ENCODE measurements at regions not wholly inside any gene's neighbourhood (a gene's known extent, or its start where the extent isn't known, plus 50 kb on each side); places are given as distances from the start of the nearest gene placed in this dataset.

DNA sequence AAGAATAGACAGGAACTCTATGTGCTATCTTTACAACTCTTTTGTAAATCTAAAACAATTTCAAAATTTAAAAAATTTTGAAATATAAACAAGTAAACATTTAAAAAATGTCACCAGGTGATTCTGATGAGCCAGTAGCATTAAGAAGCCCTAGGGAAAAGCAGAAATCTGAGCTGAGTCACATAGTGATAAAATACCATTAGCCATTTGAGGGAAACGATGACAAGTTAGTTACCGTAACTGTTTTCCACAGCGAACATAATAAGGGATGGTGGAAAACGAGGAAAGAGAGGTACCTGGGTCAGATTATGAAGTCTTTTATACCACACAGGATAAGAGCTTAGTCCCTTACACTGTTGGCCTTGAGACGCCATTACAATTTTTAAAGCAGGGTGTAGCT lies 55.5 kb downstream of the PRR15 start:
- DNase-seq (ENCODE audit: low read depth): no peak
- TF ChIP-seq, protein P1, sequence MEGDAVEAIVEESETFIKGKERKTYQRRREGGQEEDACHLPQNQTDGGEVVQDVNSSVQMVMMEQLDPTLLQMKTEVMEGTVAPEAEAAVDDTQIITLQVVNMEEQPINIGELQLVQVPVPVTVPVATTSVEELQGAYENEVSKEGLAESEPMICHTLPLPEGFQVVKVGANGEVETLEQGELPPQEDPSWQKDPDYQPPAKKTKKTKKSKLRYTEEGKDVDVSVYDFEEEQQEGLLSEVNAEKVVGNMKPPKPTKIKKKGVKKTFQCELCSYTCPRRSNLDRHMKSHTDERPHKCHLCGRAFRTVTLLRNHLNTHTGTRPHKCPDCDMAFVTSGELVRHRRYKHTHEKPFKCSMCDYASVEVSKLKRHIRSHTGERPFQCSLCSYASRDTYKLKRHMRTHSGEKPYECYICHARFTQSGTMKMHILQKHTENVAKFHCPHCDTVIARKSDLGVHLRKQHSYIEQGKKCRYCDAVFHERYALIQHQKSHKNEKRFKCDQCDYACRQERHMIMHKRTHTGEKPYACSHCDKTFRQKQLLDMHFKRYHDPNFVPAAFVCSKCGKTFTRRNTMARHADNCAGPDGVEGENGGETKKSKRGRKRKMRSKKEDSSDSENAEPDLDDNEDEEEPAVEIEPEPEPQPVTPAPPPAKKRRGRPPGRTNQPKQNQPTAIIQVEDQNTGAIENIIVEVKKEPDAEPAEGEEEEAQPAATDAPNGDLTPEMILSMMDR (conservative IDR thresholded peaks at IDR 0.05; ENCODE audit: low read depth, low read length): no peak

DNA sequence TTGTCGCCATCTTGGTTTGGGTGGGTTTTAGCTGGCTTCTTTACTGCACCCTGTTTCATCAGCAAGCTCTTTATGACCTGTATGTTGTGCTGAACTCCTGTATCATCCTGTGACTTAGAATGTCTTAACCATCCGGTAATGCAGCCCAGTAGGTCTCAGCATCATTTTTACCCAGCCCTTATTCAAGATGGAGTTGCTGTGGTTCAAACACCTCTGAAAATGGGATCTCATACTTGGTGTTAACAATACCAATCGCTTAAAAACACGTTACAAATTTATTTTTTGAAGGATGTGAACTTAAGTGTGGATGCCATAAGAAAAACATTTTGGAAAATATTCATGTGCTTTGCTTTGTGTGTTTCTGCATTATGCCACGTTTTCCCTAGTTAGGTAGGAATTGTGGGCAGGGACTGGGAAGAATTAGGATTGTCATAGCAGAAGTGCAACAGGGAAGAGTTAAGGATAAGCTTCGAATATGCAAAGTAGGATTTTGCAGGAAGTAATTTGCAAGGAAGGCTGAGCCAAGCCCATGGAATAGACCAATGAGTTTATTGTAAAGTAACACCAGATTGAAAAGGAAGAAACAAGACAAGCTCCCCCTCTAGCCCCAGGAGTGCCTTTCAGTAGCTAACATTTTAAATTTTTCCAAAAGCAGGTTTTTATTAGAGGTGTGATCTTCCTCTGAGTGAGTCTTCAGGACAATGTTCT lies 56.4 kb downstream of the PRR15 start:
- H3K4me3 ChIP-seq (ENCODE audit: low read length): no peak overlapping the region
- TF ChIP-seq, protein P1 (conservative IDR thresholded peaks at IDR 0.05; ENCODE audit: low read depth, low read length): no peak
- DNase-seq (ENCODE audit: low read depth): no peak

More for the DNA sequence above, 55.5 kb downstream of the PRR15 start:
- H3K4me3 ChIP-seq (ENCODE audit: low read length): no peak overlapping the region

DNA sequence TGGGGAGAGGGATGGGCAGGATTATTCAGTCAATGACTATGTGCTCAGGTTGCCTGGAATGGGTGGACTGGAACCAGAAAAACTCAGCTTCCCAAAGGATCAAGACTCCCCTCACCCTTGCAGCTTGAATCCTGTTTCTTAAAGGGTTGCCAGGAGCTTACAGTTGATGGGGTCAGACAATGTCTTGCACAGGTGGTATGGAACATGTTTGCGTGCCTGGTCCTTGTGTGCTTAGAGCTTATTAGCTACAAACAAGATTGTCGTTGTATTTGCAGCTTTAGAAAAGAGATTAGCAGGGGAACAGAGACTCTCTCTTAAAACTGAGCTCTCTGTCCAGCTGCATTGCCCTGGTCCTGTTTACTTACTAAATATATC lies 56.9 kb downstream of the PRR15 start:
- no peak overlapping the region for H3K4me3 ChIP-seq (ENCODE audit: low read length)
- no peak for DNase-seq (ENCODE audit: low read depth)
- TF ChIP-seq, protein P1 (conservative IDR thresholded peaks at IDR 0.05; ENCODE audit: low read depth, low read length): no peak

DNA sequence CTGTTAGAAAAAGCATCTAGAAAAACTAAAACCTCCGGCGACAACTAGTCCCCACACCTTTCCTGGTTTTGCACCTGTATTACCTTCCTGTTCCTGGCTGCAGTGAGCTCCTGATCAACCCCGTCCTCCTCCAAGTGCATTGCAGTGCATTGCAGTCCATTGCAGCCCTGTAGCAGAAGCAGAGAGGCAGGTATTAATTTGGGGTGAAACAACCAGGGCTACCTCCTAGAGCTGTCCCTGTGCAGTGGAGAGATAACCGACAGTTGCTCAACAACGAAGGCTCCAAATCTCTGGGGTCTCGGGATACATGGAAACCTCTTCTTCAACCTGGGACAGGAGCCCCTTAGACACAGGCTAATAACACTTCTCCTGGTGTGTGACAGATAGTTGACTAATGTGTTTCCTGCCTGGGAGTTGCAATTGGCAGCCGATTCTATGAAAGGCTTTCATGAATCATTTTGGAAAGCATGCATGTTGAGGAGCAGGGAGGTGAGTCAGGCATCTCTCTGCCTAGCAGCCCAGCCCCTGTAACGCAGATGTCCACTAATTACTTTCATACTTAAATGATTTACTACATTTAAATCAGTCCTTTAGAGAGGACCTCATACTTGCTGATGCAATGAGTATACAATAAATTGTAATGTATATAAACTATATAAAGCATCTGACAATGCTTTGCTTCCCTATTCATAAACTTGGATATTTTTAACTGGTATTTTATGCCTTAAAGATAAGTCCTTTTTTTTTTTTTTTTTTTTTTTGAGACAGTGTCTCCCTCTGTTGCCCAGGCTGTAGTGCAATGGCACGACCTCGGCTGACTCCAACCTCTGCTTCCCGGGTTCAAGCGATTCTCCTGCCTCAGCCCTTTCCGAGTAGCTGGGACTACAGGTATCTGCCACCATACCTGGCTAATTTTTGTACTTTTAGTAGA lies 59.0 kb downstream of the PRR15 start:
- TF ChIP-seq, protein P1 (conservative IDR thresholded peaks at IDR 0.05; ENCODE audit: low read depth, low read length): no peak
- no peak overlapping the region for H3K4me3 ChIP-seq (ENCODE audit: low read length)
- DNase-seq (ENCODE audit: low read depth): peak; percentile 47

DNA sequence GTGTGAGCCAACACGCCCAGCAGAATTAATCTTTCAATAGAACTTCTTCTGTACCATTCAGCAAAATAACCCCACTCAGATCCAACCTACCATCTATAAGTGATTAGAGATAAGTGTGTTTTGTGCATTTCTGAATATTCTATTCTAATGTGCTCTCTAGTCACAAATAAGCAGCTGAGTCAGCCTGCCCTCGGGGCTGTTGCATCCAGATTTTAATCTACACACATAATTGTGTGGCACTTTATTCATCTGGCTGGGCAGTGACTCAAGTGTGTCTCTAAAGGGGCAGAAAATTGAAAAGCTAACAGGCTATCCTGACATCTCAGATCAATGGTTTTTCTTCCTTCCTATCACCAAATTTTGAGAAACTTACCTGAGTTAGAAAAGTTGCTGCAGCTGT lies 60.3 kb downstream of the PRR15 start:
- DNase-seq (ENCODE audit: low read depth): no peak
- TF ChIP-seq, protein P1 (conservative IDR thresholded peaks at IDR 0.05; ENCODE audit: low read depth, low read length): no peak
- H3K4me3 ChIP-seq (ENCODE audit: low read length): no peak overlapping the region

DNA sequence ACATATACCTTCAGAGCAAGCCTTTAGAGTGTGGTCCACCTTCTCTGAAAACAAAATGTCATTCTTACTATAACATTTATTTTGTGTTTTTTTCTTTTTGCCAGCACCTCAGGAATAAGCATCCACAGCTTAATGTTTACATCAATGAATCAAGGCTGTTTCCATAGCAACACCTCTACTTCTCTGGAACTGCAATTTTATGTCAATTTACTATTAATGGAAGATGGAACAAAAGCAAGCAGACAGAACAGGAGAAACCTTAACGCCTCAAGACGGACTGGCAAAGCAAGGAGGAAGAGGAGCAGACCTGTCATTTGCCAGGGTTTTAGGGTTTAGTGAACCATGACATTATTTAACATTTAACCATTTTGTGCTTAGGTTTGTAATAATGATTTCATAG lies 63.1 kb downstream of the PRR15 start:
- TF ChIP-seq, protein P1 (conservative IDR thresholded peaks at IDR 0.05; ENCODE audit: low read depth, low read length): no peak
- H3K4me3 ChIP-seq (ENCODE audit: low read length): no peak overlapping the region
- no peak for DNase-seq (ENCODE audit: low read depth)
